Transverse colon (tissue), 3 donors: ENCODE measurements at regions not wholly inside any gene's neighbourhood (a gene's known extent, or its start where the extent isn't known, plus 50 kb on each side); places are given as distances from the start of the nearest gene placed in this dataset.

ENCODE experiments used
- EP300 ChIP-seq: sonication (generic); formaldehyde crosslinking; IDR thresholded peaks from one replicate; pipeline ENCODE4 v1.6.1; 2017; ENCODE audit warnings: antibody characterized with exemption, low read depth
- POLR2A ChIP-seq: fragments of 450-650 bp; IDR thresholded peaks from one replicate; pipeline ENCODE4 v1.6.1; 2016; ENCODE audit warnings: antibody characterized with exemption, mild to moderate bottlenecking, moderate library complexity
- TF ChIP-seq, protein P1 (sequence below), 5 experiments: fragments of 200-600 bp in 3 of 5; fragments of 450-650 bp in 2 of 5; sonication (generic) in 3 of 5; IDR thresholded peaks; 1 replicate in 2 of 5; 2 replicates in 3 of 5; pipeline ENCODE4 v1.5.1; 2016 to 2017; ENCODE audit warnings: antibody characterized with exemption in 5 of 5, inconsistent platforms in 3 of 5, mild to moderate bottlenecking in 2 of 5, moderate library complexity in 1 of 5

- TF ChIP-seq, protein P1, sequence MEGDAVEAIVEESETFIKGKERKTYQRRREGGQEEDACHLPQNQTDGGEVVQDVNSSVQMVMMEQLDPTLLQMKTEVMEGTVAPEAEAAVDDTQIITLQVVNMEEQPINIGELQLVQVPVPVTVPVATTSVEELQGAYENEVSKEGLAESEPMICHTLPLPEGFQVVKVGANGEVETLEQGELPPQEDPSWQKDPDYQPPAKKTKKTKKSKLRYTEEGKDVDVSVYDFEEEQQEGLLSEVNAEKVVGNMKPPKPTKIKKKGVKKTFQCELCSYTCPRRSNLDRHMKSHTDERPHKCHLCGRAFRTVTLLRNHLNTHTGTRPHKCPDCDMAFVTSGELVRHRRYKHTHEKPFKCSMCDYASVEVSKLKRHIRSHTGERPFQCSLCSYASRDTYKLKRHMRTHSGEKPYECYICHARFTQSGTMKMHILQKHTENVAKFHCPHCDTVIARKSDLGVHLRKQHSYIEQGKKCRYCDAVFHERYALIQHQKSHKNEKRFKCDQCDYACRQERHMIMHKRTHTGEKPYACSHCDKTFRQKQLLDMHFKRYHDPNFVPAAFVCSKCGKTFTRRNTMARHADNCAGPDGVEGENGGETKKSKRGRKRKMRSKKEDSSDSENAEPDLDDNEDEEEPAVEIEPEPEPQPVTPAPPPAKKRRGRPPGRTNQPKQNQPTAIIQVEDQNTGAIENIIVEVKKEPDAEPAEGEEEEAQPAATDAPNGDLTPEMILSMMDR (IDR thresholded peaks at IDR 0.05) = no peak
- no peak for TF ChIP-seq POLR2A
- no peak for TF ChIP-seq EP300
These were observed 688.3 kb upstream of the NECTIN3 start for GRCh38 chr3:110383356-110383755.
